NCI-H2029 treated with DMSO at 0.1 percent for 48 hours (cell line): ENCODE measurements at regions not wholly inside any gene's neighbourhood (a gene's known extent, or its start where the extent isn't known, plus 50 kb on each side); places are given as distances from the start of the nearest gene placed in this dataset.
"Not testable (repeated sequence)": the region's sequence is repeated elsewhere in the genome, so short reads cannot be mapped to it uniquely, and the experiment has no call there.

Source experiments
- DNase-seq: peaks from one replicate; lab custom pipeline; 2025; lab: John Stamatoyannopoulos, UW

DNA sequence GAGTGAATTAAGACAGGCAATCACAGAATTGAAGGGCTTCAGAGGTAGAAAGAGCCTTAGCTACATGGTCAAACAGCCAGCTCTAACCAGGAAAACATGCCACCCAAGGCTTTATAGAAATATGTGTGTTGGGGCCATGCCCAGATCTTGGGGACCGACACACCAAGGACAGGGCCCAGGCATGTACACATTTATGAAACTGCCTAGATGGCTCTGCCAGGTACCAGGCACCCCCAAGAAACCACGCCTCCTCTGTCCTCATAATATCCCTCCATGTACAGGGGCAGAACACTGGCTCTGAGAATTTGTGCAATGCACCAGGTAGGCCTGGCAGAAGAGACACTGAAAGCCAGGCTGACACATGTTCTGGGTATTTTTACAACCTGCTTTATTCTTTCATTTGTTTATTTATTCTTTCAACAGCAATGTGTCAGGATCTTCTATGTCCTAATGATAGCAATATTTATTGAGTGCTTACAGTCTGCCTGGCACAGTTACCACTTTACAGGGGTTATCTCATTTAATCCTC, 137.9 kb upstream of the LSM14A start:
- DNase-seq, result no peak

- no peak for DNase-seq
These were observed 130.3 kb upstream of the LSM14A start for GRCh38 chr19:34041925-34042521.

DNA sequence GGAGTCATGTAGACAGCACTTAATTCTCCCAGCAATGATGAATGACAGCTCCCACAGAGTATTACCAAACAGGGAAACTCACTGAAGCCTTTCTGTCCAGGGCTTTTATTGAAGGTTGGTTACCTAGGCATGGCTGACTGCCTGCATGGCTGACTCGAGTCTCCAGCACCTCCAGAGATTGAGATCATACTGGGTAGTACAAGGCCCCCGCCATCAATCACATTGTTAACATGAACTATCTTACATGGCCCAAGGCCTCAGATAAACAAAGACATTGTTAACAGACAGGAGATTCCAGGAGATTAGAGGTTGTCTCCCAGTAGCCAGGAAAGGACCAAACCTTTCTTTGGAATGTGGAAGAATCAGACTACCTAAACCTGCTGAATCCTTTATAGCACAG, 128.3 kb upstream of the LSM14A start:
- no peak for DNase-seq

- DNase-seq, result no peak
These were observed 122.4 kb upstream of the LSM14A start for GRCh38 chr19:34049944-34050343.

DNA sequence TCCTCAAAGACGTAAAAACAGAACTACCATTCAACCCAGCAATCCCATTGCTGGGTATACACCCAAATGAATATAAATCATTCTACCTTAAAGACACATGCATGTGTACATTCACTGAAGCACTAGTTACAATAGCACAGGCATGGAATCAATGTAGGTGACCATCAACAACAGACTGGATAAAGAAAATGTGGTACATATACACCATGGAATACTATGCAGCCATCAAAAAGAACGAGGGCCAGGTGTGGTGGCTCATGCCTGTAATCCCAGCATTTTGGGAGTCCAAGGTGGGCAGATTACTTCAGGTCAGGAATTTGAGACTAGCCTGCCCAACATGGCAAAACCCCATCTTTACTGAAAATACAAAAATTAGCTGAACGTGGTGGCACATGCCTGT, 121.9 kb upstream of the LSM14A start:
- not testable (repeated sequence) for DNase-seq

- no peak for DNase-seq
These were observed 121.0 kb upstream of the LSM14A start for GRCh38 chr19:34051255-34051654.

GRCh38 chr19:34057155-34057554, 115.1 kb upstream of the LSM14A start:
- no peak for DNase-seq

- no peak for DNase-seq
These were observed 106.2 kb upstream of the LSM14A start for GRCh38 chr19:34066007-34066643.

DNA sequence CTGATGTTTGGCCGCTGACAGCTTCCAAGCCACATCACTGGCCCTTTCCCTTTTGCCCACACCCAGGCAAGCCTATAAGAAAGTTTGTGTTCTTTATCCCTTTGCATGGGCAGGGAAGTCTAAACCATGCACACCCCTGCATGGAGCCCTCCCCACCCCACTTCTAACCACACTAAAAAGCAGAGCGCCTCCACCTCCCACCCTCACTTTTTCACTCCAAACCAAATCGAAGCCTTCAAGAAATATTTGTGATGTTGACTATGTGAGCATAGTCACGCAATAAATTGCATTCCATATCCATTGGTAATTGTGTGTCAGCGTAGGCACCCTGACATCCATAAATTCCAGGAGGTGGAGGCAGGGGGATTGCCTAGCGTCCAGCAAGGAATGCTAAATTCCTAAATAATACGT, 104.4 kb upstream of the LSM14A start:
- no peak for DNase-seq

- no peak for DNase-seq
These were observed 96.6 kb upstream of the LSM14A start for GRCh38 chr19:34075661-34076091.

GRCh38 chr19:34082289-34083077, 89.8 kb upstream of the LSM14A start:
- no peak for DNase-seq

- DNase-seq, result no peak
These were observed 87.7 kb upstream of the LSM14A start for GRCh38 chr19:34084396-34085145.

DNA sequence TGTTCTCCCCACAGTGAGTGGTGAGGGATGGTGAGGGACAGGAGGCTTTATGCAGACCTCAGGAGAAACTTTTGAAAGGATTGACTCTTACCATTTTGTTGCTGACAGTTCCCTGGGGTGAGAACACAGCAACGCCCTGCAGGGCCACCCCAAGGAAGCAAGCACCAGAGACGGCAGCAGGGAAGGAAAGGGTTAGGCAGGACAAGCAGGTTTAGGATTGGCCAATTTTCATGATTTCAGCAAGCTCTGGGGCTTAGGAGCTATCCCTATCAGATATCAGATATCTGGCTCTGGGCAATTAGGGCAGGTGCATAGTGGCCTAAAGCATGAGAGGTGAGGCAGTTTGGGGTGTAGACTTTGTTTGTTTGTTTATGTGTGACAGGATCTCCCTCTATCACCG, 87.0 kb upstream of the LSM14A start:
- no peak for DNase-seq

DNA sequence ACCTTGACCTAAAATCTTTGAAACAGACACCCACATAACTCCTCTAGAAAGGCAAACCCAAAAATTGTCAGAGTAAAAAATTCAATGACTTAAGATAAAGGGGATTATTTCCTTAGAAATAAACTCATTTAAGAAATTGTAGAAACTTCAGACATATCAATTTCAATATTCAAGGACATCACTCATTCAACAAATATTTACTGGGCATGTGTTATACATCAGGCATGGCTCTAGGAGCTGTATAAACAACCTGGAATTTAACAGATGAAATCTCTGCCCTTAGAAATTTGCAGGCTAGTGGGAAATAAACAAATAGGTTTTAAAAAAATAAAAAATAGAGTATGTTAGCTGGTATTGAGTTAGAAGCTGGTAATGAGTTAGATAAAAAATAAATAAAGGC, 84.0 kb upstream of the LSM14A start:
- DNase-seq, result no peak

DNA sequence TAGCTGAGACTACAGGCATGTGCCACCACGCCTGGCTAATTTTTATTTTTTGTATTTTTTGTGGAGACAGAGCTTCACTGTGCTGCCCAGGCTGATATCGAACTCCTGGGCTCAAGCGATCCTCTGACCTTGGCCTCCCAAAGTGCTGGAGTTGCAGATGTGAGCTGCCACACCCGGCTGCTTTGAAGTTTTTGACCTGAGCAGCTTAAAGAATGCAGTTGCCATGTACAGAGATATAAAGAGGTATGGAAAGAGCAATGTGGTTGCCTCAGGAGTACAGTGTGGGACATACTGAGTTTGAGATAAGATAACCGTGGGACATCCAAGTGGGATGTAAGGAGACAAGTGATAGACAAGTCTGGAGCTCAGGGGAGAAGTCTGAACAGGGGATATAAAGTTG, 82.7 kb upstream of the LSM14A start:
- DNase-seq, result no peak

DNA sequence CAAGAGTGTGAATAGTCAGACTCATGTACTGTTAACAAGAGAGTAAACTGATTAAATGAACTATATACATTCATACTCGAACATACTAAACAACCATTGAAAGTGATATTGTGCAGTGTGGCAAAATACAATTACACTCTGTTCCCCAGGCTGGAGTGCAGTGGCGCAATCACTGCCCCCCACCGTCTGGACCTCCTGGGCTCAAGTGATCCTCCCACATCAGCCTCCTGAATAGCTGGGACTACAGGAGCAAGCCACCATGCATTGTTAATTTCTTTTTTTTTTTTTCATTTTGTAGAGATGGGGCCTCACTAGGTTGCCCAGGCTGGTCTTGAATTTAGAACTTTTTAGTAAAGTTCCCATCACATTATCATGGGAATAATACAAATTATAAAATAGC, 77.3 kb upstream of the LSM14A start:
- no peak for DNase-seq

- not testable (repeated sequence) for DNase-seq
These were observed 76.9 kb upstream of the LSM14A start for GRCh38 chr19:34095411-34095810.

DNA sequence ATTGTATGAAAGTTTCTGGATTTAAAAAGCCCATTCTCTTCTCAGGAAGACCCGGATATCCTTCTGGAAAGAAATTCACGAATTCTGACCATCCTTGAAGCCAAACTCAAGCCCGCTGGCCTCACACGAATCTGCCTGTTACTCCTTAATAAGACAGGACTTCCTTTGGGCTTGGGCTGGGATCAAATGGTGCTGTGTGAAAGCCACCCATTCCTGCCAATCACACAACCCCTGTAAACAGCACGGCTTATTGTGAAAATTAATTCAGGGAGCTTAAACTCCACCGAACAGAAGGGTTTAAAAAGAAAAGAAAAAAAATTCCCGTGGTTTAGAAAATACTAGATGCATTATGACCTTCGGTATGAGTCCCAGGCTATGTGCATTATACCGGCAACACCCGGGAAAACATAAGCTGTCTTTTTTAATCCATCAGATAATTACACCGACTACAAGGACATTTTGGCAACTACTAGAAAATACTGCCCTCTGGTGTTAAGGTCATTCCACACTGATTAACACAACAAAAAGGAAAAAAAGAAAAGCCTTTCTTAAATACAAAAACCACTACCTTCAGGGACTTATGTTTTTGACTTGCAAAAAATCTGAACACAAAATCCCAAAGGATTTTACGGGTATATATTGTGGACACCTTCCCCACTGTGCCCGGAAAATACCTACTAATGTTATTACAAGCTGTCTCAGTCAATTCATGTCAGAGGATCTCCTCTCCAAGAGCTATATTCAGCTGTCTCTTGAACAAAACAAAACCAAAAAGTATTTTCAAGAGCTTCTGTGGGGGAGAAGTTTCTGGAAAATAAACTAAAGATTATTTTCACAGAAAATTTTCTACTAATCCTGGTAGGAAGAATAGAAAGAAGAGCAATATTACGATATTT, 76.0 kb upstream of the LSM14A start:
- DNase-seq, result peak; percentile 58

DNA sequence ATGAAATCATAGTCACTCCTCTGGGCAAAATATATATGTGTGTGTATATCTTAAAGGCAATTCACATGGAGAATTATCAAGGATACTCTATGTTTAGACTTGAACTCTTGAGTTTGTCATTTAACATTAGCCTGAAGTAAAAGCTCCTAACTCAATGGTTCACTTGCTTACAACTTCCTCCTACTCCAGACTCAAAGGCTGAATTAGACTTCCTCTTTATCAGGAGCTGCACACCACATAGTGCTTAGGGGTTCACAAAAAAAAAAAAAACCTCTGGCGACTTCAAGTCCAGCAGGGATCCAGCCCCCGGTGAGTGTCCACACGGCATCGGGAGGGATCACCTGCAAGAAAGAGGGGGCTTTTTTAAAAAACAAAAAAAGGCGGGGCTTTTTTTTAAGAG, 68.2 kb upstream of the LSM14A start:
- DNase-seq, result no peak

DNA sequence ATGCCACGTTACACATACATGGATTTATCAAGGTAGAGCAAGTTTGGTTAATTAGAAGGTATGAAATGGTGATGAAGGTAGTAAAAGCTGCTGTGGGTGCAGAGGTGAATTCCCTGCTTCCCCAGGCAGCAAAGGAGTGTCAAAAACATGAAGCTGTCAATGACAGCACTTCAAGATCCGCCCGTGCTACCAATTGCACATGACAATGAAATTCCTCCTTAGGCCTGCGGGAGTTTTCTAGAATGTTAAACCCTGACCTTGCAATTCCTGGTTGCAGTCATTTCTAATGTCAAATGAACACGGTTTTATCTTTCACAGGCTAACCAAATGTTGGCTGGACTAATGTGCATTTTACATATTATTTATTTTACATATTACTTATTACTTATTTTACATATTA, 67.7 kb upstream of the LSM14A start:
- DNase-seq, result no peak

DNA sequence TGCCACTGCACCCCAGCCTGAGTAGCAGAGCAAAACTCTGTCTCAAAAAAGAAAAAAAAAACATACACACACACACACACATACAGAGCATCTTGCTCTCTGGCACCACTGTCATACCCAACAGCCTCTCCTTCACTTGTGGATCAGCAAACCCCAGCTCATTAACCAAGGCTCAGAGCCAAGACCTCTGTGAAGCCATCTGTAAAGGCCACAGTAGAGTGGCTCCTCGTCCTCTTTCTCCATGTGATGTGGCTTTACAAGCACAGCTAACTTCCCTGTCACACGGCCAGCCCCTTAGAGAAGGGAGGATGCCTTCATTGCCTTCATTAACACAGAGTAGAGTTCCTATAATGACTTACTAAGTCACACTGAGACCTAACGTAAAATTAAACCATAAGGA, 62.7 kb upstream of the LSM14A start:
- no peak for DNase-seq
